ENCODE measurements at regions not wholly inside any gene's neighbourhood (a gene's known extent, or its start where the extent isn't known, plus 50 kb on each side); places are given as distances from the start of the nearest gene placed in this dataset.
"Not testable (repeated sequence)": the region's sequence is repeated elsewhere in the genome, so short reads cannot be mapped to it uniquely, and the experiment has no call there.

DNA sequence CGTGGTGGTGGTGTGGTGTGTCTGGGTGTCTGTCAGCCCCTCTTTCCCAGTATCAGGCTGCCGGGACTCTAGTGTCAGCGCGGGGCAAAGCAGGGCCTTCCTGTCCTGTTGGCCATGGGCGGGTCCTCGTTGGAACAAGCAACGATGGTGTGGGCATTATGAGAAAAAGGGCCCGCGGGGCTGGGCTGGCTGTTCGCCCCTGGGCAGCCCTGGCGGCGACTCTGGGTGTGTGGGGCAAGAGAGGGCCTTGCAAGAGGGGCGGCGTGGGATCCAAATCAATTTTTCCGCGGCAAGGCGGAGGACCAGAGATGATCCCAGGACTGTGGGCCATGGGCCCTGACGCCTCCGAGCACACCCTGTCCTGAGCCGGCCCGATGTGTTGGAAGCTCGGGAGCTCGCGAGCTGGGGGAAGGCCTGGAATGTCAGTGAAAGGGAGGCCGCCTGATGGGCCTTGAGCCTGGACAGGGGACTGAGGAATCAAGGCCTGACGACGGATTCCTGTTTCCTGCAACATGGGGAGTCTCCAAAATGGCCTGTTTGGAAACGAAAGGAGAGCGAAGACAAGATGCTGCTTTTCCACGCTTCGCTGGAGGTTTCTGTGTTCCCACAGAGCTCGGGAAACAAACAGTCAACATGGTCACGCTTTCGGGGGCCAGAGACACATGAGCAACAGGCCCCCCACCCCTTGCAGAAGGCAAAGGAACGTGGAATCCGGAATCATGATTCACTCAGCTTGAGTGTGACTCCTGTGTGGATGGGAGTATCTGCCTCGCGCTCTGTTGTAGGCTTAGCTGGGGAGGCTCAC, 364.7 kb upstream of the DEFB115 start:
- DNase-seq (ENCODE audit: low spot score) = no peak
- TF ChIP-seq CTCF (IDR thresholded peaks at IDR 0.05; ENCODE audit: extremely low read depth, missing control alignments) = no peak

- peak; percentile 2 for DNase-seq (ENCODE audit: low spot score)
Measured at GRCh38 chr20:30893346-30894314, 363.8 kb upstream of the DEFB115 start.

GRCh38 chr20:30894707-30895353, 362.6 kb upstream of the DEFB115 start:
- DNase-seq (ENCODE audit: low spot score) = not testable (repeated sequence)

DNA sequence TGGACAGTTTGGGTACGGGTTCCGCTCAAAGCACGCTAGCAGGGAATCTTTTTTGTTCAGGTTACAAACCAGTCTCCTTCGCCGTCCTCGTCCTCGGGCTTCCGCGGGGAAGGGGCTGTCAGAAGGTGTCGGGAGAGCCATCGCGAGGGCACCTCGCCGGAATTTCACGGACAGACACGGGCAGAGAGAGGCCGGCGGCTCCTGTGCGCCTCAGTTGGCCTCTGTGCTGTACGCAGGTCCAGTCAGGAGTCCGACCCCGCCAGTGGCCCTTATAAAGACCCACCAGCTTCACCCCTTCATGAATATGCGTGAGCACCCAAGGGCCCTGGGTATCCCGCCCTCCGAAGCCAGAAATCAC, 362.1 kb upstream of the DEFB115 start:
- not testable (repeated sequence) for DNase-seq (ENCODE audit: low spot score)

- DNase-seq (ENCODE audit: low spot score) = not testable (repeated sequence)
Measured at GRCh38 chr20:30899370-30900079, 357.9 kb upstream of the DEFB115 start.

- DNase-seq (ENCODE audit: low spot score) = not testable (repeated sequence)
Measured at GRCh38 chr20:30900080-30900719, 357.3 kb upstream of the DEFB115 start.

DNA sequence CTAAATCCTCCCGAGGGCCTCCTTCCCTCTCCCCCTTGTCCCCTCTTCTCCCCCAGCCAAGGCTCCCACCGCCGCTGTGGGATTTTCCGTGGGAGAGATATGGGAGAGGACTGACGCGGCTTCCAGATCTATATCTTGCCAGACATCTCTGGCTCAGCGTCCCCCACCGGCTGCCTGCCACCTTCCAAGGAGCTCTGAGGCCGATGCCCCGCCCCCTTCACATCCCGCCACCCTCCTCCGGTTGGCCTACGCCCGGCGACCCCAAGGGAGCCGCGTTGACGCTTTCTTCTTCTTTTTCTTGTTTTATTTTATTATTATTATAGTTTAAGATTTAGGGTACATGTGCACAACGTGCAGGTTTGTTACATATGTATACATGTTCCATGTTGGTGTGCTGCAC, 352.2 kb upstream of the DEFB115 start:
- not testable (repeated sequence) for DNase-seq (ENCODE audit: low spot score)

- DNase-seq (ENCODE audit: low spot score) = no peak
- TF ChIP-seq CTCF (IDR thresholded peaks at IDR 0.05; ENCODE audit: extremely low read depth, missing control alignments) = no peak
Measured at GRCh38 chr20:30910937-30911725, 346.3 kb upstream of the DEFB115 start.

GRCh38 chr20:30911832-30912660, 345.4 kb upstream of the DEFB115 start:
- not testable (repeated sequence) for DNase-seq (ENCODE audit: low spot score)

DNA sequence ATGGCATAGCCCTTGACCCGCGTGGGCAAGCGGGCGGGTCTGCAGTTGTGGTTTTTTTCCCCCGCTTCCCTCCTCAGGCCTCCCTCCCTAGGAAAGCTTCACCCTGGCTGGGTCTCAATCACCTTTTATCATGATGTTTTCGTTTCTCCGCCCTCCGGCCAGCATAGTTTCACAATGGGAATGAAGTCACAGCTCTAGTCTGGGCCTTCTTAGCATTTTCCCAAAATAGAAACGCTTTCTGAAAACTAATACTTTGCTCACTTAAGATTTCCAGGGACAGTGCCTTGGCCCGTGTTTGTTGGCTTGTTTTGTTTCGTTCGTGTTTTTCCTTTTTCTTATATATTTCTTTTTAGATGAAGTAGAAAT, 344.8 kb upstream of the DEFB115 start:
- DNase-seq (ENCODE audit: low spot score) = not testable (repeated sequence)

- DNase-seq (ENCODE audit: low spot score) = not testable (repeated sequence)
Measured at GRCh38 chr20:30916404-30916803, 341.1 kb upstream of the DEFB115 start.
